ENCODE measurements at regions not wholly inside any gene's neighbourhood (a gene's known extent, or its start where the extent isn't known, plus 50 kb on each side); places are given as distances from the start of the nearest gene placed in this dataset.
A peak's percentile ranks its signal among the peaks of the same experiment; 100 is the strongest.
"Not testable (repeated sequence)": the region's sequence is repeated elsewhere in the genome, so short reads cannot be mapped to it uniquely, and the experiment has no call there.

GRCh38 chr15:31435912-31436628 lies 109.4 kb downstream of the KLF13 start:
- peak overlapping the region in 1 of 2 donors; percentile 39 for H3K27ac ChIP-seq
- peaks cover 13% of the 10 kb centered on the region for H3K4me1 ChIP-seq
- H3K36me3 ChIP-seq (ENCODE audit: low read depth, missing control alignments), result no peaks in the 10 kb centered on the region
- DNase-seq, result no peak
- WGBS, 2 donors, result 76% methylated on average over 8 to 14 of the region's 14 CpGs
- no peak for TF ChIP-seq CTCF (IDR thresholded peaks at IDR 0.05)
- no peak for TF ChIP-seq POLR2A (IDR thresholded peaks at IDR 0.05)
- H3K27me3 ChIP-seq, result no peaks in the 10 kb centered on the region
- H3K9me3 ChIP-seq, result no peaks in the 10 kb centered on the region
- H3K4me3 ChIP-seq, result no peak overlapping the region
- intact Hi-C loops (cut with DNase I; ENCODE audit: low total_unique reads), result no loop called here

- 94% methylated on average over 2 to 6 of the region's 6 CpGs for WGBS, 2 donors
- Histone ChIP-seq H3K27ac (no peak overlapping the region), H3K4me3 (no peak overlapping the region), H3K36me3 (ENCODE audit: low read depth, missing control alignments) (no peaks in the 10 kb centered on the region), H3K9me3 (no peaks in the 10 kb centered on the region), H3K4me1 (peaks cover 18% of the 10 kb centered on the region), H3K27me3 (no peaks in the 10 kb centered on the region)
- no peak for DNase-seq
- no peak for TF ChIP-seq POLR2A (IDR thresholded peaks at IDR 0.05)
- no peak for TF ChIP-seq CTCF (IDR thresholded peaks at IDR 0.05)
- intact Hi-C loops (cut with DNase I; ENCODE audit: low total_unique reads), result no loop called here
These were observed 111.1 kb downstream of the KLF13 start for GRCh38 chr15:31437686-31438085.

GRCh38 chr15:31438601-31439265 lies 112.1 kb downstream of the KLF13 start:
- Histone ChIP-seq H3K27ac (no peak overlapping the region), H3K27me3 (no peaks in the 10 kb centered on the region), H3K4me1 (peaks cover 18% of the 10 kb centered on the region), H3K9me3 (no peaks in the 10 kb centered on the region), H3K36me3 (ENCODE audit: low read depth, missing control alignments) (no peaks in the 10 kb centered on the region), H3K4me3 (no peak overlapping the region)
- WGBS, 2 donors, result 94 to 97% methylated on average over 10 of the region's 10 CpGs
- no peak for TF ChIP-seq CTCF (IDR thresholded peaks at IDR 0.05)
- no peak for TF ChIP-seq POLR2A (IDR thresholded peaks at IDR 0.05)
- no peak for DNase-seq
- intact Hi-C loops (cut with DNase I; ENCODE audit: low total_unique reads), result no loop called here

- TF ChIP-seq POLR2A (IDR thresholded peaks at IDR 0.05) (no peak), CTCF (IDR thresholded peaks at IDR 0.05) (no peak)
- no peak overlapping the region for H3K27ac ChIP-seq
- H3K4me3 ChIP-seq, result no peak overlapping the region
- H3K27me3 ChIP-seq, result no peaks in the 10 kb centered on the region
- intact Hi-C loops (cut with DNase I; ENCODE audit: low total_unique reads), result no loop called here
- WGBS, 2 donors, result 84 to 90% methylated on average over 10 of the region's 10 CpGs
- peaks cover 18% of the 10 kb centered on the region for H3K4me1 ChIP-seq
- DNase-seq, result no peak
- no peaks in the 10 kb centered on the region for H3K9me3 ChIP-seq
- H3K36me3 ChIP-seq (ENCODE audit: low read depth, missing control alignments), result no peaks in the 10 kb centered on the region
These were observed 112.7 kb downstream of the KLF13 start for GRCh38 chr15:31439328-31439727.

GRCh38 chr15:31440216-31440615 lies 113.6 kb downstream of the KLF13 start:
- peak overlapping the region; percentile 61 to 68 for H3K4me3 ChIP-seq
- intact Hi-C loops (cut with DNase I; ENCODE audit: low total_unique reads); H3K36me3 ChIP-seq (ENCODE audit: low read depth, missing control alignments); H3K9me3 ChIP-seq; H3K27me3 ChIP-seq; DNase-seq: not testable (repeated sequence)
- H3K27ac ChIP-seq, result peak overlapping the region in 1 of 2 donors; percentile 76
- 68 to 81% methylated on average over 18 to 19 of the region's 20 CpGs for WGBS, 2 donors
- H3K4me1 ChIP-seq, result peaks cover 14% of the 10 kb centered on the region

All from testis (tissue), 2 donors.